Keratinocyte (primary cell): ENCODE measurements at regions not wholly inside any gene's neighbourhood (a gene's known extent, or its start where the extent isn't known, plus 50 kb on each side); places are given as distances from the start of the nearest gene placed in this dataset.

Experiments used
- EZH2 ChIP-seq: IDR thresholded peaks from one replicate; pipeline ENCODE4 v1.6.1; 2012; ENCODE audit warnings: inconsistent platforms, mild to moderate bottlenecking, low read length, moderate library complexity
- TF ChIP-seq, protein P1 (sequence below), 3 experiments: IDR thresholded peaks in 1 of 3; conservative IDR thresholded peaks in 1 of 3; optimal IDR thresholded peaks in 1 of 3; 2 replicates in 2 of 3; 3 replicates in 1 of 3; pipeline versions ENCODE3 to v1.5.1; 2011; ENCODE audit warnings: low read length in 3 of 3, mild to moderate bottlenecking in 3 of 3, moderate library complexity in 2 of 3, control low read depth in 1 of 3, inconsistent platforms in 1 of 3; ENCODE audit not compliant: insufficient read depth in 2 of 3; ENCODE audit errors: extremely low read depth in 1 of 3

DNA sequence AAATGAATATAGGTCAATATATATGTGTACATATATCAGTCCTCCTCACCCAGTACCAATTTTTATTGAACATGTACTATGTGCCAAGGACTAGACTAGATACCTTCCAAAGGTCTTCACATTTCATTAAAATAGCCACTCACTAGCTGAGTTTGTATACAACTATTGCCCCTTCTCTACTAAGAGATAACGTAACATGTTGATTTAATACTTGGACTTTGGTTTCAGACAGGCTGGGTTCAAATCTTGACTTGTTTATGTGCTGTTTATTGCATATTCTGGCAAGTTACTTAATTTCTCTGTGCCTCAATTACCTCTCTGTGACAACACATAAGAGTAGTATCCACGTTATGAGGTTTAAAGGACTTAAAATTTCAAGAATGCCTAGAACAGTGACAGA, 184.5 kb downstream of the MTX2 start:
- TF ChIP-seq, protein P1, sequence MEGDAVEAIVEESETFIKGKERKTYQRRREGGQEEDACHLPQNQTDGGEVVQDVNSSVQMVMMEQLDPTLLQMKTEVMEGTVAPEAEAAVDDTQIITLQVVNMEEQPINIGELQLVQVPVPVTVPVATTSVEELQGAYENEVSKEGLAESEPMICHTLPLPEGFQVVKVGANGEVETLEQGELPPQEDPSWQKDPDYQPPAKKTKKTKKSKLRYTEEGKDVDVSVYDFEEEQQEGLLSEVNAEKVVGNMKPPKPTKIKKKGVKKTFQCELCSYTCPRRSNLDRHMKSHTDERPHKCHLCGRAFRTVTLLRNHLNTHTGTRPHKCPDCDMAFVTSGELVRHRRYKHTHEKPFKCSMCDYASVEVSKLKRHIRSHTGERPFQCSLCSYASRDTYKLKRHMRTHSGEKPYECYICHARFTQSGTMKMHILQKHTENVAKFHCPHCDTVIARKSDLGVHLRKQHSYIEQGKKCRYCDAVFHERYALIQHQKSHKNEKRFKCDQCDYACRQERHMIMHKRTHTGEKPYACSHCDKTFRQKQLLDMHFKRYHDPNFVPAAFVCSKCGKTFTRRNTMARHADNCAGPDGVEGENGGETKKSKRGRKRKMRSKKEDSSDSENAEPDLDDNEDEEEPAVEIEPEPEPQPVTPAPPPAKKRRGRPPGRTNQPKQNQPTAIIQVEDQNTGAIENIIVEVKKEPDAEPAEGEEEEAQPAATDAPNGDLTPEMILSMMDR (optimal IDR thresholded peaks at IDR 0.05 in 1 of 3, IDR thresholded peaks at IDR 0.05 in 1 of 3, conservative IDR thresholded peaks at IDR 0.05 in 1 of 3; ENCODE audit: extremely low read depth in 1 of 3, insufficient read depth in 2 of 3, low read length in 3 of 3): no peak
- no peak for TF ChIP-seq EZH2
